Muscle layer of duodenum (tissue), 2 donors: ENCODE measurements at regions not wholly inside any gene's neighbourhood (a gene's known extent, or its start where the extent isn't known, plus 50 kb on each side); places are given as distances from the start of the nearest gene placed in this dataset.
"Not testable (repeated sequence)": the region's sequence is repeated elsewhere in the genome, so short reads cannot be mapped to it uniquely, and the experiment has no call there.

ENCODE experiments used
- H3K27ac ChIP-seq: one replicate; pipeline ENCODE4 v1.7.0; 2013; ENCODE audit warnings: mild to moderate bottlenecking, low read length
- H3K27me3 ChIP-seq: one replicate; pipeline ENCODE4 v1.7.0; 2013; ENCODE audit warnings: low read depth, mild to moderate bottlenecking, control low read depth, low read length
- H3K36me3 ChIP-seq, 2 donors: one replicate each; pipeline ENCODE4 v1.7.0; 2013; ENCODE audit warnings: low read length in 2 of 2, control low read depth in 1 of 2, mild to moderate bottlenecking in 1 of 2; ENCODE audit not compliant: insufficient read depth in 2 of 2, control insufficient read depth in 1 of 2
- H3K4me1 ChIP-seq, 2 donors: one replicate each; pipeline ENCODE4 v1.7.0; 2013; ENCODE audit warnings: low read length in 2 of 2, mild to moderate bottlenecking in 2 of 2, control low read depth in 1 of 2, moderate library complexity in 1 of 2; ENCODE audit not compliant: insufficient read depth in 2 of 2, control insufficient read depth in 1 of 2
- H3K4me3 ChIP-seq, 2 donors: one replicate each; pipeline ENCODE4 v1.7.0; 2013; ENCODE audit warnings: low read length in 2 of 2, low read depth in 1 of 2, mild to moderate bottlenecking in 1 of 2
- H3K9me3 ChIP-seq, 2 donors: one replicate each; pipeline ENCODE4 v1.7.0; 2013; ENCODE audit warnings: low read length in 2 of 2, control low read depth in 1 of 2, mild to moderate bottlenecking in 1 of 2; ENCODE audit not compliant: control insufficient read depth in 1 of 2
- donor health status: healthy.

DNA sequence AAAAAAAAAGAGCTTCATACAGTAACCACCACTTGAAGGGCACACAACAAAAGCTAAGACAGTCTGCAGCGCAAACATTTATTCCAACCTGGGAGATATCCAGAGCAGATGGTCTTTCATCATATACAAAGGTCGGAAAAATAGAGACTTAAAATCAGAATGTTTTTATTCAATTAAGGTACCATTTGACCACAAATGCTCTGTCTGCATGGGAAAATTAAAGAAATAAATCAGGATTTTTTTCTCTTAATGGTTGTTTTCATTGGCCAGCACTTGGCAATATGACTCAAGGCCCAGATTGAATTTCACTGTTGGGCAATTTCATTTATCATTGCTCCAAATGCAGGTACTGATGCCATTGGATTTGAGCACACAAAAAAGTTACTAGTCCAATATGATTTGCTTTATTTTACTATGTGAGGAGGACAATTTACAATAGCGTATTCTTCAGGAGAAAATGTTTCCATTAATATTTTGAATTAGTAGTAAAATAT lies 145.9 kb upstream of the AGTR1 start:
- no peaks in the 10 kb centered on the region for H3K9me3 ChIP-seq
- H3K27me3 ChIP-seq: no peaks in the 10 kb centered on the region
- no peaks in the 10 kb centered on the region for H3K36me3 ChIP-seq
- no peak overlapping the region for H3K27ac ChIP-seq
- no peak overlapping the region for H3K4me3 ChIP-seq
- no peaks in the 10 kb centered on the region for H3K4me1 ChIP-seq

DNA sequence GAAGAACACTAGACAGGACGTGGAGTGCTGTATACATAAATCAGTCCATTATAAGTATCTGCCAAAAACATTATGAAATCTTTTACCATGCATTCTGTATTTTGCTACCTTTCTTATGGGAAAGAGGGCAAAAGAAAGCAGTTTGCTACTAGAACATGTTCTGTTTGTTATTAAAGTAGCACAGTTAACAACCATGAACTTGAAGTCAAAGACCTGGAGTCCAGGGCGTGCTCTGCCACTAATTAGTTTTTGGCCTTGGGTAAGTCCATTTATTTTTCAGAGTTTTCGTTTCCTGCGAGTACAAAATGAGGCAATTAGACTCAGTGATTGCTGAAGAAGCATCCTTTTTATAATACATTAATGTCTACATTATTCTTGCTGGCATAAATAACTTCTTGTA lies 143.3 kb upstream of the AGTR1 start:
- Histone ChIP-seq H3K4me1 (no peaks in the 10 kb centered on the region), H3K4me3 (no peak overlapping the region), H3K9me3 (no peaks in the 10 kb centered on the region), H3K36me3 (no peaks in the 10 kb centered on the region), H3K27me3 (no peaks in the 10 kb centered on the region), H3K27ac (no peak overlapping the region)

DNA sequence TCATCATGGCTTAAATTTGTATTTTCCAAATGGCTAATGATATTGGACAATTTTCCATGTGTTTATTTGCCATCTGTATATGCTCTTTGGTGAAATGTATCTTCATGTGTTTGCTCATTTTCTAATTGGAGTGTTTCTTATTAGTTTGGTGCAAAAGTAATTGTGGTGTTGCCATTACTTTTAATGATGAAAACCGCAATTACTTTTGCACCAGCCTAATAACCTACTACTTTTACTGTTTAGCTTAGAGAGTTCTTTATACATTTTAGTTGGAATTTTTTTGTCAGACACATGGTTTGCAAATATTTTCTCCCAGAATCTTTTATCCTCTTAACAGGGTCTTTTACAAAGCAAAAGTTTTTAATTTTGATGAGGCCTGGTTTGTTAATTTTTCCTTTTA lies 141.0 kb upstream of the AGTR1 start:
- H3K4me3 ChIP-seq: no peak overlapping the region
- no peaks in the 10 kb centered on the region for H3K9me3 ChIP-seq
- no peak overlapping the region for H3K27ac ChIP-seq
- H3K36me3 ChIP-seq: no peaks in the 10 kb centered on the region
- H3K27me3 ChIP-seq: no peaks in the 10 kb centered on the region
- no peaks in the 10 kb centered on the region for H3K4me1 ChIP-seq

DNA sequence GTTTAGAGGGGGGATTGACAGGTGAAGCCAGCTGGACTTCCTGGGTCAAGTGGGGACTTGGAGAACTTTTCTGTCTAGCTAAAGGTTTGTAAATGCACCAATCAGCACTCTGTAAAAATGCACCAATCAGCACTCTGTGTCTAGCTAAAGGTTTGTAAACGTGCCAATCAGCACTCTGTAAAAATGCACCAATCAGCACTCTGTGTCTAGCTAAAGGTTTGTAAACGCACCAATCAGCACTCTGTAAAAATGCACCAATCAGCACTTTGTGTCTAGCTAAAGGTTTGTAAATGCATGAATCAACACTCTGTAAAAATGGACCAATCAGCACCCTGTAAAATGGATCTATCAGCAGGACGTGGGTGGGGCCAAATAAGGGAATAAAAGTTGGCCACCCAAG lies 120.1 kb upstream of the AGTR1 start:
- not testable (repeated sequence) for H3K4me3 ChIP-seq, H3K4me1 ChIP-seq, H3K36me3 ChIP-seq, H3K27ac ChIP-seq, H3K9me3 ChIP-seq, H3K27me3 ChIP-seq

DNA sequence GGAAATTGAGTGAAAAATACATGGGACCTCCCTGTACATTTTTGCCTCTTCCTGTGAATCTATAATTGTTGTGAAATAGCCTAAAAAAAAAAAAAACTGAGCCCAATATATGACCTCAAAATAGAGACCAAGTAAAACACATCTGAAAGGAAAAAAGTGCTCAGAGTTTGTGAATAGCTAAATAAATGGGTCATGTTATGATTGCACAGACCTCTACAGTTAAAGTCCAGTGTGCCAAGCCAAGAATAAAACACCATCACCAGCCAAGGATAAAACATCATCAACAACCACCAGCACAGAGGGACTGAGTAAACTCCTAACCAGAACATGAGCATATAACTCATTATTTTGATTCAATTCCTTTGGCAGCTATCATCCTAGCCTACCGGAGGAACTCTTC lies 115.6 kb upstream of the AGTR1 start:
- H3K36me3 ChIP-seq: no peaks in the 10 kb centered on the region
- H3K27me3 ChIP-seq: no peaks in the 10 kb centered on the region
- H3K4me3 ChIP-seq: no peak overlapping the region
- H3K27ac ChIP-seq: no peak overlapping the region
- H3K4me1 ChIP-seq: peaks cover 0 to 5% of the 10 kb centered on the region in 2 donors
- no peaks in the 10 kb centered on the region for H3K9me3 ChIP-seq

DNA sequence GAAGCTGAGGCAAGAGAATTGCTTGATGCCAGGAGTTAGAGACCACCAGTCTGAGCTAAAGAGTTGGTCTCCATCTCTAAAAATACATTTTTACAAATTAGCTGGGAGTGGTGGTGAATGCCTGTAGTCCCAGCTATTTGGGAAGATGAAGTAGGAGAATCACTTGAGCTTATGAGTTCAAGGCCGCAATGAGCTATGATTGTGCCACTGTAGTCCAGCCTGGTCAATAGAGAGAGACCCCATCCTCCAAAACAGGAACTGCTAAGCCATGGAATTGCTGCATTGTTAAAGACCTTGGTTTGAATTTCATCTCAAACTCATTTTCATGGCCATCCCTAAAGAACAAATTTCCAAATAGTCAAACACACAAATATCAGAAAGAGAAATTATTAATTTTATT lies 113.9 kb upstream of the AGTR1 start:
- Histone ChIP-seq H3K27ac (no peak overlapping the region), H3K27me3 (no peaks in the 10 kb centered on the region), H3K36me3 (no peaks in the 10 kb centered on the region), H3K9me3 (no peaks in the 10 kb centered on the region), H3K4me1 (peaks cover 0 to 5% of the 10 kb centered on the region in 2 donors), H3K4me3 (no peak overlapping the region)

DNA sequence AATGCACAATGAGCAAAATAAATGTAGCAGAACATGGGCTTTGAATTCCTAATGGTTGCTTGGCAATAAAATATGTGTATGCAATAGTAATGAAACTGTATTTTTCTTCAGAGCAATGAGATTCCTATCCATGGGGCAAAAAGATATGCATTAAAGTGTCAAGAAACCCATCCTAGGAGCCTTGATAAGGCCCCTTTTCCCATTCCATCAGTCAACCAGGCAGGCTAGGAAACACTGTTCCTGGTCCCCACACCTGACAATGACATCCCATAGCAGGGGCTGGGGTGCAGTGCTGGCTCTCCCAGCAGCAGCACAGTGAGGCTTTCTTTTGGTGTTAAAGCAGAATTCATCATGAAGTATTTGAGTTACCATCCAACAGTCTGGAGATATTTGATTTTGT lies 113.3 kb upstream of the AGTR1 start:
- Histone ChIP-seq H3K27ac (no peak overlapping the region), H3K27me3 (no peaks in the 10 kb centered on the region), H3K9me3 (no peaks in the 10 kb centered on the region), H3K4me1 (peaks cover 0 to 5% of the 10 kb centered on the region in 2 donors), H3K4me3 (no peak overlapping the region), H3K36me3 (no peaks in the 10 kb centered on the region)

DNA sequence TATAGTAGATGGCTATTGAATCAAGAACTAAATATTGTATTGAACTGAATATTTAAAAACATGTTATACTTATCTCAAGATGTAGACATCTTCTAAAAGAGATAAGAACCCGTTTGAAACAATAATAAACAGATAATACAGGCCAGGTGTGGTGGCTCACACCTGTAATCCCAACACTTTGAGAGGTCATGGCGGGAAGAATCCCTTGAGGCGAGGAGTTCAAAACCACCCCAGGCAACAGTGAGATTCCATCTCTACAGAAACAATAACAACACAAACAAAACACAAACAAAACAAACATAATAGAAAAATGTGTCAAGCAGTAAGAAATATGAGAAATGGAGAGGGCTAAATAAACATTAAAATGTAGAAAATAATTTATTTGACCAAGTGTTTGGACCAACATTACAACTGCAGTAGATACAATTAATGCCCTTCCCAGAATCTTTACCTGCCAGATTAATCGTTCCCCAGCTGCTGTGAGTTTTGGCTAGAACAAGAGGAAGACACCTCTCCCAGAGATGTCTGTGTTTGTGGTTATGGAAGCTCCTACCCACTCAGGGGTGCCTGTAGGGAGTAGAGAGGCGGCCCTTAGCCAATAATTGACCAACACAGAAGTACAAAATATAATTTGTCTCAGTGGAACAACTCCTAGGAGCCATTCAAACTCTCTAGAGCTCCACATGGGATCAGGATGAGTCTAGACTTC lies 111.9 kb upstream of the AGTR1 start:
- Histone ChIP-seq H3K4me1 (peaks cover 0 to 5% of the 10 kb centered on the region in 2 donors), H3K9me3 (no peaks in the 10 kb centered on the region), H3K4me3 (no peak overlapping the region), H3K27ac (no peak overlapping the region), H3K36me3 (no peaks in the 10 kb centered on the region), H3K27me3 (no peaks in the 10 kb centered on the region)

DNA sequence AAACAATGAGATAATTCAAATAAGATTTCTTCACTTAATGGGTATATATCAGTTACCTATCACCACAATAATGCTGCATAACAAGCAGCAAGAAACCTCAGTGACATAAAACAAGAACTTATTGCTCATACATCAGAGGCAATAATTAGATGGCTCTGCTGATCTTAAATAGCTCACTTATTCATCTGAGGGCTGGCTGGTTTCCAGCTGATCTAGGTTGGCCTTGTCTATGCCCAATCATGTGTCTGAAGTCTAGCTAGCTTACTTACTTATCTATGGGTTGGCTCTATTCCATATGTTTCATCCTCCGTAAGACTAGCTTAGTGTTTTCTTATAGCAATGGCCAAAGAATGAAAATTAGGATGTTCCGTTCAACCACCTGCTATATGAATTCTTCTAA lies 109.4 kb upstream of the AGTR1 start:
- Histone ChIP-seq H3K27me3 (no peaks in the 10 kb centered on the region), H3K4me3 (no peak overlapping the region)

DNA sequence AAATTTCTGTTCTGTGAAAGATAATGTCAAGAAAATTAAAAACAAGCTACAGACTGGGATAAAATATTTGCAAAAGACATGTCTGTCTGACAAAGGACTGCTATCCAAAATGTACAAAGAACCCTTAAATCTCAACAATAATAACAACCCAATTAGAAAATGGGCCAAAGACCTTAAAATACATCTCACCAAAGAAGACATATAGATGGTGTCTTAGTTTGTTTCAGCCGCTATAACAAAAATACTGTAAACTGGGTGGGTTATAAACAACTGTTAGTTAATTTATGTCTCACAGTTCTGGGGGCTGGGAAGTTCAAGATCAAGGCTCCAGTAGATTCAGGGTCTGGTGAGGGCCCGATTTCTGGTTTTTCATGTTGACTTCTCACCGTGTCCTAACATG lies 106.2 kb upstream of the AGTR1 start:
- H3K36me3 ChIP-seq: no peaks in the 10 kb centered on the region
- no peak overlapping the region for H3K27ac ChIP-seq
- H3K27me3 ChIP-seq: no peaks in the 10 kb centered on the region
- no peaks in the 10 kb centered on the region for H3K4me1 ChIP-seq
- H3K4me3 ChIP-seq: no peak overlapping the region
- H3K9me3 ChIP-seq: peaks cover 0 to 5% of the 10 kb centered on the region in 2 donors

More for the DNA sequence above, 109.4 kb upstream of the AGTR1 start:
- Histone ChIP-seq H3K36me3 (no peaks in the 10 kb centered on the region), H3K4me1 (no peaks in the 10 kb centered on the region), H3K9me3 (peaks cover 0 to 5% of the 10 kb centered on the region in 2 donors), H3K27ac (no peak overlapping the region)

DNA sequence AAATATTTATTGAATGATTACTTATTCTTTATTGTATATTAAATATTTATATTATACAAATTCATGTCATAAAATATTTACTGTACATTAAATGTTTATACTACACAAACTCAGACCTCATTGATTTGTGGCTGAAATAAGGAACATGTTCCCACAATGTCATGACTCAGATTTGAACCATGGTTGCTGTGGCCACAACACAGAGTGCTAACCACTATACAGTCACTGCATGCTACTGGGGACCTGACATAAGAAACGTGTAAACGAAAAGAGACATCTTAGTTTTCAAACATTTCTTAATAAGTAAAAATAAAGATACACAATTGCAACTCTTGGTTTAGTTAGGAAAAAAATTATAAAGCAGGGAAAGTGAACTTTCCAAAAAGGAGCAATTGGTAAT lies 99.1 kb upstream of the AGTR1 start:
- H3K9me3 ChIP-seq: no peaks in the 10 kb centered on the region
- H3K36me3 ChIP-seq: no peaks in the 10 kb centered on the region

DNA sequence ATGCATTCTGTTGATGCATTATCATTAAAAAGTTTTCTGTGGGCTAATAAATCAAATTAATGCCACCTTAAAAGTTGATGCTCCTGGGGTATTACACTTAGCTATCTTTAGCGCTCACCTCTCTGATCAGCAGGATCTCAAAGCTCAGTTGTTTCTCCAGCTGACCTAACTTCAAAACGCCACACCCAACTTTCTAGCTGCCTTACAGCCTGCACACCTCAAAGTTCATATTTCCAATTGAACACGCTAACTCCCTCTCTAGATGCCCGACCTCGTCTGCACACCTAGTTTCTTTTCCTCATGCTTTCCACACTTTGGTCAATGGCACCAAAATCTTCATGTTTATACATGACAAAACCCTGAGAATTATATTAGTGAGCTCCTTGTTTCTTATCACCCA lies 98.2 kb upstream of the AGTR1 start:
- Histone ChIP-seq H3K4me3 (no peak overlapping the region), H3K27ac (no peak overlapping the region), H3K9me3 (no peaks in the 10 kb centered on the region), H3K36me3 (no peaks in the 10 kb centered on the region), H3K27me3 (no peaks in the 10 kb centered on the region), H3K4me1 (peaks cover under 1 to 10% of the 10 kb centered on the region in 2 donors)

More for the DNA sequence above, 99.1 kb upstream of the AGTR1 start:
- Histone ChIP-seq H3K4me3 (no peak overlapping the region), H3K4me1 (peaks cover 0 to 10% of the 10 kb centered on the region in 2 donors), H3K27ac (no peak overlapping the region), H3K27me3 (no peaks in the 10 kb centered on the region)
